Sciatic nerve (tissue), 2 donors: ENCODE measurements at regions not wholly inside any gene's neighbourhood (a gene's known extent, or its start where the extent isn't known, plus 50 kb on each side); places are given as distances from the start of the nearest gene placed in this dataset.
A peak's percentile ranks its signal among the peaks of the same experiment; 100 is the strongest.
"Not testable (repeated sequence)": the region's sequence is repeated elsewhere in the genome, so short reads cannot be mapped to it uniquely, and the experiment has no call there.

ENCODE experiments used
- ATAC-seq: fragments of 200-7000 bp; cut with Tn5 transposase; one replicate; pipeline ENCODE4 v1.9.1; 2020; ENCODE audit warnings: mild to moderate bottlenecking, moderate library complexity
- DNase-seq: peaks from one replicate; pipeline ENCODE4 v3.0.0-alpha.2; 2020; ENCODE audit warnings: low spot score
- intact Hi-C: fragments of 100-400 bp; cut with DNase I; formaldehyde crosslinking; loops from one replicate; pipeline ENCODE4 v1.14.2; 2022
- donor health status: DM: no; HTN: no; CAD: no.
- donor health status: DM: no; HTN: no; CAD: no.

GRCh38 chr2:110313032-110313431, 100.7 kb upstream of the MTLN start:
- ATAC-seq, DNase-seq, intact Hi-C loops: not testable (repeated sequence)

- DNase-seq, ATAC-seq, intact Hi-C loops: not testable (repeated sequence)
These were observed 99.5 kb upstream of the MTLN start for GRCh38 chr2:110311713-110312444.

- ATAC-seq, intact Hi-C loops, DNase-seq: not testable (repeated sequence)
These were observed 98.7 kb upstream of the MTLN start for GRCh38 chr2:110310988-110311475.

GRCh38 chr2:110308728-110309127, 96.4 kb upstream of the MTLN start:
- ATAC-seq, DNase-seq, intact Hi-C loops: not testable (repeated sequence)

- DNase-seq, ATAC-seq, intact Hi-C loops: not testable (repeated sequence)
These were observed 80.5 kb upstream of the MTLN start for GRCh38 chr2:110292807-110293206.

GRCh38 chr2:110291909-110292579, 79.7 kb upstream of the MTLN start:
- ATAC-seq, intact Hi-C loops, DNase-seq: not testable (repeated sequence)

GRCh38 chr2:110287817-110288216, 75.5 kb upstream of the MTLN start:
- ATAC-seq, DNase-seq, intact Hi-C loops: not testable (repeated sequence)

- ATAC-seq, DNase-seq, intact Hi-C loops: not testable (repeated sequence)
These were observed 74.9 kb upstream of the MTLN start for GRCh38 chr2:110287253-110287652.

GRCh38 chr2:110285002-110285401, 72.7 kb upstream of the MTLN start:
- intact Hi-C loops, ATAC-seq, DNase-seq: not testable (repeated sequence)

- ATAC-seq, intact Hi-C loops: not testable (repeated sequence)
These were observed 68.5 kb upstream of the MTLN start for GRCh38 chr2:110280804-110281203.

GRCh38 chr2:110277054-110277453, 64.7 kb upstream of the MTLN start:
- intact Hi-C loops, DNase-seq, ATAC-seq: not testable (repeated sequence)

More at GRCh38 chr2:110280804-110281203, 68.5 kb upstream of the MTLN start:
- DNase-seq = not testable (repeated sequence)

GRCh38 chr2:110276092-110276491, 63.7 kb upstream of the MTLN start:
- ATAC-seq, DNase-seq, intact Hi-C loops: not testable (repeated sequence)

- DNase-seq, ATAC-seq, intact Hi-C loops: not testable (repeated sequence)
These were observed 57.3 kb upstream of the MTLN start for GRCh38 chr2:110269674-110270073.

GRCh38 chr2:110267828-110268407, 55.6 kb upstream of the MTLN start:
- DNase-seq, ATAC-seq, intact Hi-C loops: not testable (repeated sequence)

GRCh38 chr2:110264804-110265203, 52.5 kb upstream of the MTLN start:
- ATAC-seq = peak; percentile 58
- DNase-seq, intact Hi-C loops: not testable (repeated sequence)

- DNase-seq, intact Hi-C loops: not testable (repeated sequence)
- ATAC-seq = peak; percentile 92
These were observed 51.8 kb upstream of the MTLN start for GRCh38 chr2:110264076-110264681.

GRCh38 chr2:110263462-110263861, 51.1 kb upstream of the MTLN start:
- intact Hi-C loops, DNase-seq: not testable (repeated sequence)
- ATAC-seq = peak; percentile 69
